ENCODE measurements at regions not wholly inside any gene's neighbourhood (a gene's known extent, or its start where the extent isn't known, plus 50 kb on each side); places are given as distances from the start of the nearest gene placed in this dataset.

GRCh38 chr18:54720620-54721019, 107.7 kb upstream of the RAB27B start:
- CTCF ChIA-PET: no interaction called here
- POLR2A ChIA-PET: no interaction called here

DNA sequence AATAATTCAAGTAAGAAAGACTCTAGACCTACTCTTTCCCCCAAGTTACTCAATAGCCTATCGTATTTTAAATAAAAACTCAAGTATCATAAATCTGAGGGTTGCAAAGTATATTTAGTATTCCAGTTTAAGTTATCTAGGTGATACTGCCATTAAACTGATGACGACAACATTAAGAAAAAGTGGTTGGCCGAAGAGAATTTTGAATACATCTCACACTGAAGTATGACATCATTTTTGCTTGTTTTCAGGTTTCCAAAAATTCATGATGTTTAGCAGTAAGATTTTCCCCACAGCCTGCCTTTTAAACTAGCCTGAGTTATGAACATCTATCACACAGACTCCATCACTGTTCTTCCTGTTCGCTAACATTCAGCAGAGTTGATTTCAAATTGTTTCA, 102.1 kb upstream of the RAB27B start:
- H3K27ac ChIP-seq (ENCODE audit: low read length): no peak overlapping the region
- no peaks in the 10 kb centered on the region for H3K36me3 Mint-ChIP-seq
- H3K9me3 ChIP-seq: no peaks in the 10 kb centered on the region
- ChIA-PET POLR2A (no interaction called here), CTCF (no interaction called here)
- H3K4me1 Mint-ChIP-seq: no peaks in the 10 kb centered on the region
- no peaks in the 10 kb centered on the region for H3K27me3 Mint-ChIP-seq
- DNase-seq (no peak), ATAC-seq (replicated peaks in 1 of 4) (no peak)
- no peaks in the 10 kb centered on the region for H3K9me3 Mint-ChIP-seq
- peaks cover 0 to 4% of the 10 kb centered on the region in 2 experiments for H3K27me3 ChIP-seq (replicated peaks in 1 of 2; ENCODE audit: control insufficient read depth in 2 of 2, extremely low read depth in 1 of 2, insufficient read depth in 2 of 2, low read length in 1 of 2)
- H3K4me1 ChIP-seq (ENCODE audit: control insufficient read depth in 1 of 2, extremely low read depth in 1 of 2, insufficient read depth in 2 of 2, low read length in 2 of 2): no peaks in the 10 kb centered on the region
- no peak overlapping the region for H3K27ac Mint-ChIP-seq
- WGBS (ENCODE audit: insufficient coverage): no CpG with 5 or more reads among the region's 4 CpGs
- H3K36me3 ChIP-seq (ENCODE audit: control insufficient read depth in 2 of 2, extremely low read depth in 1 of 2, insufficient read depth in 1 of 2, low read length in 1 of 2): no peaks in the 10 kb centered on the region
- no peak overlapping the region for H3K4me3 Mint-ChIP-seq
- H3K4me3 ChIP-seq (ENCODE audit: control insufficient read depth in 1 of 2, extremely low read depth in 1 of 2, low read length in 1 of 2): no peak overlapping the region

More at GRCh38 chr18:54720620-54721019, 107.7 kb upstream of the RAB27B start:
- Histone ChIP-seq H3K4me3 (ENCODE audit: control insufficient read depth in 1 of 2, extremely low read depth in 1 of 2, low read length in 1 of 2) (no peak overlapping the region), H3K27ac (ENCODE audit: low read length) (no peak overlapping the region), H3K4me1 (ENCODE audit: control insufficient read depth in 1 of 2, extremely low read depth in 1 of 2, insufficient read depth in 2 of 2, low read length in 2 of 2) (peaks cover 4 to 11% of the 10 kb centered on the region in 2 experiments), H3K36me3 (ENCODE audit: control insufficient read depth in 2 of 2, extremely low read depth in 1 of 2, insufficient read depth in 1 of 2, low read length in 1 of 2) (no peaks in the 10 kb centered on the region), H3K27me3 (replicated peaks in 1 of 2; ENCODE audit: control insufficient read depth in 2 of 2, extremely low read depth in 1 of 2, insufficient read depth in 2 of 2, low read length in 1 of 2) (no peaks in the 10 kb centered on the region), H3K9me3 (no peaks in the 10 kb centered on the region)
- DNase-seq (no peak), ATAC-seq (replicated peaks in 1 of 4) (no peak)
- Mint-ChIP-seq H3K4me1 (peaks cover 16 to 27% (median 24%) of the 10 kb centered on the region in 3 donors), H3K36me3 (no peaks in the 10 kb centered on the region), H3K27ac (no peak overlapping the region), H3K9me3 (no peaks in the 10 kb centered on the region), H3K27me3 (peaks cover 0 to 1% of the 10 kb centered on the region in 2 donors), H3K4me3 (no peak overlapping the region)
- WGBS (ENCODE audit: insufficient coverage): no CpG with 5 or more reads among the region's 1 CpG

DNA sequence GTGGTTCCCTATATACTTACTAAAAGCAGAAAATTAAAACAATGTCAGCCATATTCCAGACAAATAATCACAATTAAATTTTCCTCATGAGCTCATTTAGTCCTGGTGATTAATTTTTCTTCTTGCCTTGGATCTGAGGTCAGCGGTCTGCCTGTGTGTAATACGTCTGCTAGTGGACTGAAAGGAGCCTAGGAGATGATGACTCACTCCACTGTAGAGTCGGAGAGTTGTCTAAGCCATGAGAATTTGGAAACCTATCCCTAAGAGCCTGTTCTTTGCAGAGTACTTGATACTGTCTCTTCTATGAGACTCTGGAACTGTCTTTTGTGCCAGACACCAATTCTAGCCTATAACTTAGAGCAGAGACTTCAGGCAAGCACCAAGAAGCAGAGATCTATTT, 94.2 kb upstream of the RAB27B start:
- ChIA-PET CTCF (interaction anchor here (0.6 kb wide), 2 partner anchors 30 to 95 kb away, joined by 3 to 6 read pairs; no protein-coding TSS in a partner anchor), POLR2A (interaction anchor here in 1 of 2 donors (0.6 kb wide), 1 partner anchor 388 kb away, joined by 4 read pairs; no protein-coding TSS in a partner anchor)
- no peak overlapping the region for H3K4me3 ChIP-seq (ENCODE audit: control insufficient read depth in 1 of 2, extremely low read depth in 1 of 2, low read length in 1 of 2)
- no peaks in the 10 kb centered on the region for H3K9me3 Mint-ChIP-seq
- DNase-seq (no peak), ATAC-seq (replicated peaks in 1 of 4) (no peak)
- WGBS (ENCODE audit: insufficient coverage): no CpG with 5 or more reads among the region's 3 CpGs
- H3K4me1 ChIP-seq (ENCODE audit: control insufficient read depth in 1 of 2, extremely low read depth in 1 of 2, insufficient read depth in 2 of 2, low read length in 2 of 2): no peaks in the 10 kb centered on the region
- no peaks in the 10 kb centered on the region for H3K4me1 Mint-ChIP-seq
- H3K27me3 ChIP-seq (replicated peaks in 1 of 2; ENCODE audit: control insufficient read depth in 2 of 2, extremely low read depth in 1 of 2, insufficient read depth in 2 of 2, low read length in 1 of 2): peaks cover 0 to 4% of the 10 kb centered on the region in 2 experiments
- H3K27ac Mint-ChIP-seq: no peak overlapping the region
- no peaks in the 10 kb centered on the region for H3K9me3 ChIP-seq
- no peak overlapping the region for H3K4me3 Mint-ChIP-seq
- H3K27me3 Mint-ChIP-seq: peaks cover 1 to 4% of the 10 kb centered on the region in 2 donors
- H3K36me3 ChIP-seq (ENCODE audit: control insufficient read depth in 2 of 2, extremely low read depth in 1 of 2, insufficient read depth in 1 of 2, low read length in 1 of 2): no peaks in the 10 kb centered on the region
- no peak overlapping the region for H3K27ac ChIP-seq (ENCODE audit: low read length)
- H3K36me3 Mint-ChIP-seq: no peaks in the 10 kb centered on the region

DNA sequence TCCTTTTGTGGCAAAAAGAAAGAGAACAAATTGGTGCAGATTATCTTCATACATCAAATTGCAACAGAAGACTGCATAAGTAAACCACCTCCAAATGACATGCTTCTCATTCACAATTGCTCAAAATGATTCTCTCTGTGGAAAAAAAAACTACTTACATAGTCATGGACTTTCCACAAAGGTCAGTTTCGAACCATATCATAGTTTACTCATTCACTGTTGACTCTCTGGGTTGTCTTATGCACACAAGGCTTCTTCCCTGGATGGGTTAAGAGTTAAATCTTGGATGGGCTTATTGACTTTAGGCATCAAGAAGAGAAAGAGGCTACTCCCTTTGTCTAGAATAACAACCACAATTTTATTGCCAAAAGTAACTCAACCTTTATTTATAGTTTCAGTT, 91.3 kb upstream of the RAB27B start:
- Mint-ChIP-seq H3K4me1 (no peaks in the 10 kb centered on the region), H3K27me3 (peaks cover 1 to 4% of the 10 kb centered on the region in 2 donors), H3K9me3 (no peaks in the 10 kb centered on the region), H3K36me3 (no peaks in the 10 kb centered on the region), H3K27ac (no peak overlapping the region), H3K4me3 (no peak overlapping the region)
- Histone ChIP-seq H3K36me3 (ENCODE audit: control insufficient read depth in 2 of 2, extremely low read depth in 1 of 2, insufficient read depth in 1 of 2, low read length in 1 of 2) (no peaks in the 10 kb centered on the region), H3K9me3 (no peaks in the 10 kb centered on the region), H3K4me1 (ENCODE audit: control insufficient read depth in 1 of 2, extremely low read depth in 1 of 2, insufficient read depth in 2 of 2, low read length in 2 of 2) (no peaks in the 10 kb centered on the region), H3K27ac (ENCODE audit: low read length) (no peak overlapping the region), H3K4me3 (ENCODE audit: control insufficient read depth in 1 of 2, extremely low read depth in 1 of 2, low read length in 1 of 2) (no peak overlapping the region), H3K27me3 (replicated peaks in 1 of 2; ENCODE audit: control insufficient read depth in 2 of 2, extremely low read depth in 1 of 2, insufficient read depth in 2 of 2, low read length in 1 of 2) (no peaks in the 10 kb centered on the region)
- WGBS (ENCODE audit: insufficient coverage): no CpG with 5 or more reads among the region's 1 CpG
- ChIA-PET CTCF (interaction anchor here in 1 of 2 donors (0.7 kb wide), 1 partner anchor 780 kb away, joined by 3 read pairs; no protein-coding TSS in a partner anchor), POLR2A (no interaction called here)
- ATAC-seq (replicated peaks in 1 of 4): no peak
- no peak for DNase-seq

DNA sequence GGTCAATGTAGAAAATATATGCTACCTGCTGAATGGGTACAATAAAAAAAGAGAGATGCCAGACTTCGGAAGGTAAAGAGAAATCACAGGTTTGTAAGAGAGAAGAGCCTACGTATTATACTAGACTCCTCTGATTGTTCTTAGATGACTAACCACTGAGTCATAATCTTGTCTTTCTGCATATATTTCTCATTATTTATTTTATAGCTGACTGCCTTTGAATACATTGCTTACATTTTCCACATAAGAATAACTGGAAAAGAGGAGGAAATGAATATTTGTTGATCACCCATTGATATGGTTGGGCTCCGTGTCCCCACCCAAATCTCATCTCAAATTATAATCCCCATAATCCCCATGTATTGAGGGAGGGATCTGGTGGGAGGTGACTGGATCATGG, 90.3 kb upstream of the RAB27B start:
- CTCF ChIA-PET: no interaction called here
- Histone ChIP-seq H3K4me3 (ENCODE audit: control insufficient read depth in 1 of 2, extremely low read depth in 1 of 2, low read length in 1 of 2) (no peak overlapping the region), H3K9me3 (no peaks in the 10 kb centered on the region), H3K36me3 (ENCODE audit: control insufficient read depth in 2 of 2, extremely low read depth in 1 of 2, insufficient read depth in 1 of 2, low read length in 1 of 2) (no peaks in the 10 kb centered on the region), H3K4me1 (ENCODE audit: control insufficient read depth in 1 of 2, extremely low read depth in 1 of 2, insufficient read depth in 2 of 2, low read length in 2 of 2) (no peaks in the 10 kb centered on the region), H3K27me3 (replicated peaks in 1 of 2; ENCODE audit: control insufficient read depth in 2 of 2, extremely low read depth in 1 of 2, insufficient read depth in 2 of 2, low read length in 1 of 2) (no peaks in the 10 kb centered on the region), H3K27ac (ENCODE audit: low read length) (no peak overlapping the region)
- Mint-ChIP-seq H3K4me3 (no peak overlapping the region), H3K36me3 (no peaks in the 10 kb centered on the region), H3K9me3 (no peaks in the 10 kb centered on the region), H3K27ac (no peak overlapping the region), H3K4me1 (no peaks in the 10 kb centered on the region), H3K27me3 (peaks cover 1 to 4% of the 10 kb centered on the region in 2 donors)
- ATAC-seq (replicated peaks in 1 of 4): no peak
- DNase-seq: no peak
- 80% methylated on average over 1 of the region's 3 CpGs for WGBS (ENCODE audit: insufficient coverage)
- POLR2A ChIA-PET: no interaction called here

DNA sequence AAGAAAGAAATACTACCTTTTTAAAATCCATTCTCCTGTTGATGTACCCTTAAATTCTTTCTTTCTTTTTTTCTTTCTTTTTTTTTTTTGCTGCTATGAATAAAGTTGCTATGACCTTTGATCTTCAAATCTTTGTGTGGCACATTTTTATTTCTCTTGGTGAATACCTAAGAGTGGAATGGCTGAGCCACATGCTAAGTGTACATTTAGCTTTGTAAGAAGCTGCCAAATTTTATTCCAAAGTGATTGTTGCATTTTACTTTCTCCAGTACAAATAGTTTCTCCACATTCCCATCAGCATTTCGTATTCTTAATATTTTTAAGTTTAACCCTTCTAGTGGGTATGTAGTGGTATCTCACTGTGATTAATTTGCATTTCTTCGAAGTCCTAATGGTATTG, 88.8 kb upstream of the RAB27B start:
- POLR2A ChIA-PET: no interaction called here
- H3K36me3 ChIP-seq (ENCODE audit: control insufficient read depth in 2 of 2, extremely low read depth in 1 of 2, insufficient read depth in 1 of 2, low read length in 1 of 2): no peaks in the 10 kb centered on the region
- H3K27ac ChIP-seq (ENCODE audit: low read length): no peak overlapping the region
- DNase-seq: no peak
- H3K4me3 ChIP-seq (ENCODE audit: control insufficient read depth in 1 of 2, extremely low read depth in 1 of 2, low read length in 1 of 2): no peak overlapping the region
- no CpG with 5 or more reads among the region's 2 CpGs for WGBS (ENCODE audit: insufficient coverage)
- Mint-ChIP-seq H3K27ac (no peak overlapping the region), H3K4me3 (no peak overlapping the region), H3K36me3 (no peaks in the 10 kb centered on the region), H3K27me3 (peaks cover 0 to 4% of the 10 kb centered on the region in 2 donors), H3K4me1 (no peaks in the 10 kb centered on the region), H3K9me3 (no peaks in the 10 kb centered on the region)
- H3K9me3 ChIP-seq: no peaks in the 10 kb centered on the region
- H3K4me1 ChIP-seq (ENCODE audit: control insufficient read depth in 1 of 2, extremely low read depth in 1 of 2, insufficient read depth in 2 of 2, low read length in 2 of 2): no peaks in the 10 kb centered on the region
- no peak for ATAC-seq (replicated peaks in 1 of 4)
- no peaks in the 10 kb centered on the region for H3K27me3 ChIP-seq (replicated peaks in 1 of 2; ENCODE audit: control insufficient read depth in 2 of 2, extremely low read depth in 1 of 2, insufficient read depth in 2 of 2, low read length in 1 of 2)
- CTCF ChIA-PET: no interaction called here

All from T-cell (primary cell).